Activated CD4-positive, alpha-beta memory T cell treated with anti-CD3 and anti-CD28 coated beads for 36 hours (primary cell): ENCODE measurements at regions not wholly inside any gene's neighbourhood (a gene's known extent, or its start where the extent isn't known, plus 50 kb on each side); places are given as distances from the start of the nearest gene placed in this dataset.

Experiments used
- CTCF ChIA-PET: fragments of 350-600 bp; sonication (Branson Sonifier 250); formaldehyde crosslinking; loops from one replicate; lab custom pipeline; 2021; ENCODE audit warnings: antibody characterized with exemption, inconsistent platforms; lab: Charles Lee
- POLR2A ChIA-PET: fragments of 350-600 bp; sonication (Branson Sonifier 250); formaldehyde crosslinking; loops from one replicate; lab custom pipeline; 2021; ENCODE audit warnings: antibody characterized with exemption; lab: Charles Lee
- DNase-seq: peaks from one replicate; pipeline ENCODE4 v3.0.0-alpha.2; 2020
- H3K27ac Mint-ChIP-seq: one replicate; pipeline ENCODE4 v1.8.0; 2021; ENCODE audit warnings: mixed read lengths
- H3K27me3 Mint-ChIP-seq: one replicate; pipeline ENCODE4 v1.8.0; 2021; ENCODE audit warnings: mixed read lengths
- H3K36me3 Mint-ChIP-seq: one replicate; pipeline ENCODE4 v1.8.0; 2021; ENCODE audit warnings: mixed read lengths
- H3K4me1 Mint-ChIP-seq: one replicate; pipeline ENCODE4 v1.8.0; 2021; ENCODE audit warnings: low read depth, mixed read lengths
- H3K4me3 Mint-ChIP-seq: one replicate; pipeline ENCODE4 v1.8.0; 2021; ENCODE audit warnings: mild to moderate bottlenecking, mixed read lengths
- H3K9me3 Mint-ChIP-seq: one replicate; pipeline ENCODE4 v1.8.0; 2021; ENCODE audit warnings: mixed read lengths
- intact Hi-C: fragments of 100-400 bp; cut with micrococcal nuclease; formaldehyde crosslinking; loops from one replicate; pipeline ENCODE4 v1.15.1; 2023

DNA sequence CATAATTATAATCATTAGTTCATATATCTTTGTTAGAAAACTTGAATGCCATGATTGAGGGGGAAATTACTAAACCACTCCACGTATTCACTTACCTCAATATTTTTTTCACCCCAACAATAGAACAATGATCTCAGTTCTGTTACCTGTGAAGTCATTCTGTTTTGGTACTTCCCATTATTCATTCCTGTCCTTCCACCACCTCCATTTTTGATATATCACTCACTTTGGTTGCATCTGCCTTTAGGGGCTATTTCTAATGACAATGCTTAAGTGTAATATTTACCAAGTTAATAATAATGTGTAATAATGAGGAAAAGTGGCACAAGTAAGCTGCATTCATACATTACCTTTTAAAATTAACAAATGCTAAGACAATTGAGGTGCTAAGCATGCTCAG lies 218.4 kb downstream of the SPATA31D1 start:
- peaks cover 13% of the 10 kb centered on the region for H3K9me3 Mint-ChIP-seq
- POLR2A ChIA-PET = no interaction called here
- no peak for DNase-seq
- CTCF ChIA-PET = no interaction called here
- no peaks in the 10 kb centered on the region for H3K27me3 Mint-ChIP-seq
- H3K36me3 Mint-ChIP-seq = no peaks in the 10 kb centered on the region
- no peak overlapping the region for H3K27ac Mint-ChIP-seq
- intact Hi-C loops = no loop called here
- H3K4me3 Mint-ChIP-seq = no peak overlapping the region
- no peaks in the 10 kb centered on the region for H3K4me1 Mint-ChIP-seq

DNA sequence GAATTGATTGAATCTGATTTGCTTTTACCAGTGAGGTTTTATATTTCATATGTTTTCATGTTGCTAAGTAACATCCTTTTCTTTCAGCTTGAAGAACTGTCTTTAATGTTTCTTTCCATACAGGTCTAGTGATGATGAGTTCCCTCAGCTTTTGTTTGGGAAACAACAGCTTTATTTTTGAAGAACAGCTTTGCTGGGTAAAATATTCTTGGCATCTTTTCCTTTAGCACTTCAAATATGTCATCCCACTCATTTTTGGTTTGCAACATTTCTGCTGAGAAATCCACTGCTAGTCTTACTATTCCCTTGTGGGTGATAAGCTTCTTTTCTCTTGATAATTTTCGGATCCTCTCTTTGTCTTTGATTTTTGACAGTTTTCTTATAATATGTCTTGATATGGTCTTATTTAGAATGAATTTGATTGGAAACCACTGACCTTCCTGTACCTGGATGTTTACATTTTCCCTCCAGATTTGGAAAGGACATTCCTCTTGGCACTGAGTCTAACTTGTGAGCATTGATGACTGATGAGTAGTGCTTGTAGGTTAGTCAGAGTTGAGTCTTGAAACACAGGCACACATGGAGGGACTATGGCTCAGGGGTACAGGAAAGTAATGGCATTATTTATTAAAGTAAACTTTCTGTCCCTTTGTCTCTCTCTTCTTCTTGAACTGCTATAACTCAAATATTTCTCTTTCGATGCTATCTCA lies 220.3 kb downstream of the SPATA31D1 start:
- H3K9me3 Mint-ChIP-seq = peaks cover 15% of the 10 kb centered on the region
- H3K27me3 Mint-ChIP-seq = no peaks in the 10 kb centered on the region
- no peak for DNase-seq
- intact Hi-C loops = no loop called here
- H3K4me1 Mint-ChIP-seq = no peaks in the 10 kb centered on the region
- H3K36me3 Mint-ChIP-seq = no peaks in the 10 kb centered on the region
- ChIA-PET CTCF (no interaction called here), POLR2A (no interaction called here)
- H3K4me3 Mint-ChIP-seq = no peak overlapping the region
- no peak overlapping the region for H3K27ac Mint-ChIP-seq

DNA sequence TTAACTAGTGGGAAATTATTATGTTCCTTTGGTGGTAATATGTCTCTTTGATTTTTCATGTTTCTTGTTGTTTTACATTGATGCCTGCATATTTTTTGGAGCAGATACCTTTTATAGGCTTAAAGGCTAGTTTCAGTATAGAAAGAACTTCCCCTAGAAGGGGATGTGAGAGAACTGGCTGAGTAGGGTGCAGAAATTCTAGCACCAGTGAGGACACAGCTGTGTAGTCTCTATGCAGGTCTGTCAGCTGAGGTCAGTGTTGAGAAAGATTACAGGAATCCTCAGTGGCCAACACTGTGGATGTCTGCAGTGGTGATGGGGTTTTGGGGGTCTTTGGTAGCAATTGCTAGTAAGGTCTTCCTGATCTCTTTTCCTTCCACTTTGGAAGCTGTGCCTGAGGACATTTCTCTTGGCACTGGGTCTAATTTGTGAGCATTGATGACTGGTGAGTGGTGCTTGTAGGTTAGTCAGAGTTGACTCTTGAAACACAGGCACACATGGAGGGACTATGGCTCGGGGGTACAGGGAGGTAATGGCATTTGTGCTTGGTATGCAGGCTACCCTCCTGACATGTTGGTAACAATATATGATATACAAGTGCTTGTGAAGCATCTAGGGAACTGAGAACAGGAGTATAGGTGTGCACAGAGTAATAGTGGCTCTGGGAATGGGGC lies 221.4 kb downstream of the SPATA31D1 start:
- intact Hi-C loops = no loop called here
- POLR2A ChIA-PET = no interaction called here
- CTCF ChIA-PET = no interaction called here

DNA sequence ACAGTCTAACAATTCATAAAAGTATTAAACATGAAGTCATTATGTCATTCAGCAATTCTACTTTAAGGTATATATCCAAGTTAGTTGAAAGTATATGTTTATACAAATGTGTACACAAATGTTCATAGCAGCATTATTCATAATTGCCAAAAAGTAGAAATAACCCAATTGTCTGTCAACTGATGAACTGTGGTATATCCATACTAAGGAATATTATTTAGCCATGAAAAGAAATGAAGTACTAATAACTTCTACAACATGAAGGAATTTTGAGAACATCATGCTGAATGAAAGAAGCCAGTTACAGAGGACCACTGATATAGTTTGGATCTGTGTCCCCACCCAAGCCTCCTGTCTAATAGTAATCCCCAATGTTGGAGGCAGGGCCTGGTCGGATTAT lies 224.3 kb downstream of the SPATA31D1 start:
- no peak for DNase-seq
- Mint-ChIP-seq H3K36me3 (no peaks in the 10 kb centered on the region), H3K4me1 (no peaks in the 10 kb centered on the region), H3K9me3 (peaks cover 19% of the 10 kb centered on the region), H3K27me3 (no peaks in the 10 kb centered on the region), H3K27ac (no peak overlapping the region), H3K4me3 (no peak overlapping the region)
- ChIA-PET CTCF (no interaction called here), POLR2A (no interaction called here)
- intact Hi-C loops = no loop called here

More for the DNA sequence above, 221.4 kb downstream of the SPATA31D1 start:
- Mint-ChIP-seq H3K9me3 (peaks cover 15% of the 10 kb centered on the region), H3K4me3 (no peak overlapping the region), H3K27me3 (no peaks in the 10 kb centered on the region), H3K36me3 (no peaks in the 10 kb centered on the region), H3K27ac (no peak overlapping the region), H3K4me1 (no peaks in the 10 kb centered on the region)
- DNase-seq = no peak

DNA sequence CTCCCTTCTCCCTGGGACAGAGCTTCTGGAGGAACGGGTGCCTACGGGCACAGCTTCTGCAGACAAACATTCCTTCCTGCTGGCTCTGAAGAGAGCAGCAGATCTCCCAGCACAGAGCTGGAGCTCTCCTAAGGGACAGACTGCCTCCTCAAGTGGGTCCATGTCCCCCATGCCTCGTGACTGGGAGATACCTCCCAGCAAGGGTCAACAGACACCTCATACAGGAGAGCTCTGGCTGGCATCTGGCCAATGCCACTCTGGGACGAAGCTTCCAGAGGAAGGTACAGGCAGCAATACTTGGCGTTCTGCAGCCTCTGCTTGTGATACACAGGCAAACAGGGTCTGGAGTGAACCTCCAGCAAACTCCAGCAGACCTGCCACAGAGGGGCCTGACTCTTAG lies 227.9 kb downstream of the SPATA31D1 start:
- no peak for DNase-seq
- H3K9me3 Mint-ChIP-seq = peaks cover 14% of the 10 kb centered on the region
- H3K27me3 Mint-ChIP-seq = no peaks in the 10 kb centered on the region
- no peak overlapping the region for H3K4me3 Mint-ChIP-seq
- H3K27ac Mint-ChIP-seq = no peak overlapping the region
- intact Hi-C loops = no loop called here
- no peaks in the 10 kb centered on the region for H3K36me3 Mint-ChIP-seq
- CTCF ChIA-PET = no interaction called here
- H3K4me1 Mint-ChIP-seq = no peaks in the 10 kb centered on the region
- POLR2A ChIA-PET = no interaction called here

DNA sequence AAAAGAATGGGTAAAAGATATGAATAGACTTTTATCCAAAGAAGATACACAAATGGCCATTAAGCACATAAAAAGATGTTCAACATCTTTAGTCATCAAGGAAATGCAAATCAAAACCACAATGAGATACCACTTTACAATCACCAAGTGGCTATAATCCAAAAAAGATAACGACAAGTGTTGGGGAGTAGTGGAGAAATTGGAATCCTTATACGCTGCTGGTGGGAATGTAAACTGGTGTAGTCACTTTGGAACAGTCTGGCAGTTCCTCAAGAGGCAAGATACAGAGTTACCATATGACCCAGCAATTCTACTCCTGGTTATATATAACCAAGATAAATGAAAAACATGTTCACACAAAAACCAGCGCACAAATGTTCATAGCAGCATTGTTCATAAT lies 234.9 kb downstream of the SPATA31D1 start:
- Mint-ChIP-seq H3K9me3 (peaks cover 18% of the 10 kb centered on the region), H3K27ac (no peak overlapping the region), H3K4me1 (no peaks in the 10 kb centered on the region), H3K27me3 (no peaks in the 10 kb centered on the region), H3K36me3 (no peaks in the 10 kb centered on the region), H3K4me3 (no peak overlapping the region)
- CTCF ChIA-PET = no interaction called here
- DNase-seq = no peak
- POLR2A ChIA-PET = no interaction called here
- intact Hi-C loops = no loop called here

DNA sequence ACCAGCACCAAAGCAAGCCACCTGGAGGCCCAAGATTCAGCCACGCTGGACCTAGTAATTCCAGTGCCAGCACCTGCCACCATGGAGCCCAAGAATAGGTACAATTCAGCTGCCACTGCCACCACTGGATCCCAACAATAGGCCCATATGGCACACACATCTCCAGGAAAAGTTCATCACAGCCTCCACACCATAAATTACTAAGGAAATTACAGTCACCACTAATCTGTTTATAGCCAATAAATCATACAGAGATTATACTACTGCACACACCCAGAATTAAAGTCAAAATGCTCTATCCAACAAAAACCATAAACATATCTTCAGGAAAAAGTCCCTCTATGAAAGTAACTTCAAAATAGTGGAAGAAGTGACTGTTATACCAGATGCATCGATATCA lies 242.8 kb downstream of the SPATA31D1 start:
- CTCF ChIA-PET = no interaction called here

DNA sequence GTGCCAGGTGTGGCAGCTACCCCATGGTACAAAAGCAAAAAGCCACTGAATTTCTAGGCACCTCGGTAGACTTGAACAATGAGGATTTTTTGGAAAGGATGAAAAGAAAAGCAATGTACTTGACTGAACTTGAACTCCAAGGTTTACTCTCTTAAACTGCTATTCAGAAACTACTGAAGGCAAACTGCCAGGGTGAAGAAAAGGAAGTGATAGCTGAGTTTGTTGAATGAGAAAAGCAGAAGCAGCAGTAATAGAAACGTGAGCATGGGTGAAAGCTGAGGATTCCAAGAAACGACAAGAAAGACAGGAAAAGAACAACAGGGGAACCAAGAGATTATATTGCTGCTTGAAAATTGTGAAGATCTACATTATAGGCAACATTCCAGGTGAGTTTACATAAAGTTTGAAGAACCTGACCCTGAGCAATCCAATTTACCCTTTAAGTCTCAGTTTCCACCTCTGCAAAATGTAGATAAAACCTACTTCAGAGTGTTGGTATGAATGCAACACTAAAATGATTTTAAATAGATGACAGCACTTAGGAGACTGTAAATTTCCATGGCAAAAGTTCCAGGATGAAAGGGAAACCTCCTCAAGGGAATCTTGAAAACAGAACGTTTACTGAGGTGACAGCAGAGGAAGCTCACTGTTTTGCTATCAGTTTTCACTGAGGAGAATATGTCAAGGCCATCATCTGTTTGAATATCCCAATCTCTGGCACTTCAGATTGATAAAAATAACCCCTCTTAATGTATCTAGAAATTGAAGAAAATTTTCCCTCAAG lies 245.8 kb downstream of the SPATA31D1 start:
- Mint-ChIP-seq H3K9me3 (peaks cover 46% of the 10 kb centered on the region), H3K27me3 (no peaks in the 10 kb centered on the region), H3K27ac (no peak overlapping the region), H3K36me3 (no peaks in the 10 kb centered on the region), H3K4me3 (no peak overlapping the region), H3K4me1 (no peaks in the 10 kb centered on the region)
- ChIA-PET POLR2A (no interaction called here), CTCF (no interaction called here)
- intact Hi-C loops = no loop called here
- no peak for DNase-seq

More for the DNA sequence above, 242.8 kb downstream of the SPATA31D1 start:
- no peaks in the 10 kb centered on the region for H3K36me3 Mint-ChIP-seq
- intact Hi-C loops = no loop called here
- H3K27me3 Mint-ChIP-seq = no peaks in the 10 kb centered on the region
- no peaks in the 10 kb centered on the region for H3K4me1 Mint-ChIP-seq
- POLR2A ChIA-PET = no interaction called here
- no peak overlapping the region for H3K4me3 Mint-ChIP-seq
- H3K9me3 Mint-ChIP-seq = peaks cover 38% of the 10 kb centered on the region
- no peak for DNase-seq
- no peak overlapping the region for H3K27ac Mint-ChIP-seq

DNA sequence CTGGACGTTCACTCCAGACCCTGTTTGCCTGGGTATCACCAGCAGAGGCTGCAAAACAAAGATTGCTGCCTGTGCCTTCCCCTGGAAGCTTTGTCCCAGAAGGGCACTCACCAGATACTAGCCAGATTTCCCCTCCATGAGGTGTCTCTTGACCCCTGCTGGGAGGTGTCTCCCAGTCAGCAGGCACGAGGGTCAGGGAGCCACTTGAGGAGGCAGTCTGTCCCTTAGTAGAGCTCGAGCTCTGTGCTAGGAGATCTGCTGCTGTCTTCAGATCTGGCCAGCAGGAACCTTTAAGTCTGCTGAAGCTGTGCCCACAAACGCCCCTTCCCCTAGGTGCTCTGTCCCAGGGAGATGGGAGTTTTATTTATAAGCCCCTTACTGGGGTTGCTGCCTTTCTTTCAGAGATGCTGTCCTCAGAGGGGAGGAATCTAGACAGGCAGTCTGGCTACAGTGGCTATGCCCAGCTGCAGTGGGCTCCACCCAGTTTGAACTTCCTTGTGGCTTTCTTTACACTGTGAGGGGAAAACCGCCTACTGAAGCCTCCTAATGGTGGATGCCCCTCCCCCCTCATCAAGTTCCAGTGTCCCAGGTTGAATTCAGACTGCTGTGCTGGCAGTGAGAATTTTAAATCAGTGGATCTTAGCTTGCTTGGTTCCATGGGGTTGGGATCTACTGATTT lies 253.9 kb downstream of the SPATA31D1 start:
- H3K4me1 Mint-ChIP-seq = no peaks in the 10 kb centered on the region
- H3K4me3 Mint-ChIP-seq = no peak overlapping the region
- intact Hi-C loops = no loop called here
- no peak for DNase-seq
- H3K27me3 Mint-ChIP-seq = no peaks in the 10 kb centered on the region
- no peak overlapping the region for H3K27ac Mint-ChIP-seq
- peaks cover 48% of the 10 kb centered on the region for H3K9me3 Mint-ChIP-seq
- no peaks in the 10 kb centered on the region for H3K36me3 Mint-ChIP-seq
- POLR2A ChIA-PET = no interaction called here
- CTCF ChIA-PET = no interaction called here

DNA sequence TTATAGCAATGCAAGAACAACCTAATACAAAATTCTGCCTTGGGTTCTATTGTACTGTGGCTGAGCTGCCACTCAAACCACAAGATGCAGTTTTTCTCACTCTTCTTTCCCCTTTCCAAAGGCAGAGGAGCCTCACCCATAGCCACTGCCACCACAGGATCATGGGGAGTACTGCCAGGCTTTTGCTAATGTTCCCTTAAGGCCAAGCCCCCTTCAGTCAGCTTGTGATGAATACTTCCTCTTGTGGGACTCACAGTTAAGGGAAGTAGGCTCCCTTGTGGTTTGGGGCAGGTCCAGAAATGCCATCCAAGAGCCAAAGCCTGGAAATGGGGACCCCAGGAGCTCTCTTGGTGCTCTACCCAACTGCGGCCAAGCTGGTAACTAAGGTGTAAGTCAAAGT lies 258.7 kb downstream of the SPATA31D1 start:
- H3K36me3 Mint-ChIP-seq = no peaks in the 10 kb centered on the region
- H3K9me3 Mint-ChIP-seq = peaks cover 22% of the 10 kb centered on the region
- intact Hi-C loops = no loop called here
- POLR2A ChIA-PET = no interaction called here
- DNase-seq = no peak
- H3K27me3 Mint-ChIP-seq = no peaks in the 10 kb centered on the region
- H3K27ac Mint-ChIP-seq = no peak overlapping the region
- no peaks in the 10 kb centered on the region for H3K4me1 Mint-ChIP-seq
- H3K4me3 Mint-ChIP-seq = no peak overlapping the region
- CTCF ChIA-PET = no interaction called here

DNA sequence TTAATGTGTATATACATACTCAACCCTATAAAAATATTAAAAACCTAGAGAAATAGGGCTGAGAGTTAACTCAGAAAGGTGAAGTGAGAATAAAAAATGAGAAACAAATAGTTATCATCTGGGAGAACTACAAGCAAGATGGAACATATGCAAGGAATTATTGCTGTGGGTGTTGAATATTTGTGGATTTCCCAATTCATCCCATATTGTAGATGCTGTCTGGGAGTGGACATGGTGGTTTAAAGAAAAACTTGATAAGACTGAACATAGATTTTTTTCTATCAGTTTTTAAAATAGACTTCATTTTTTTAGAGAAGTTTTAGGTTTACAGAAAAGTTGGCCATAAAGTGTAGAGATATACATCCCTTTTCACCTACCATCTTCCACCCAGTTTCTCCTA lies 263.5 kb downstream of the SPATA31D1 start:
- Mint-ChIP-seq H3K27me3 (no peaks in the 10 kb centered on the region), H3K4me1 (no peaks in the 10 kb centered on the region), H3K4me3 (no peak overlapping the region), H3K27ac (no peak overlapping the region), H3K36me3 (no peaks in the 10 kb centered on the region), H3K9me3 (peaks cover 3% of the 10 kb centered on the region)
- no peak for DNase-seq
- CTCF ChIA-PET = no interaction called here
- intact Hi-C loops = no loop called here
- POLR2A ChIA-PET = no interaction called here

DNA sequence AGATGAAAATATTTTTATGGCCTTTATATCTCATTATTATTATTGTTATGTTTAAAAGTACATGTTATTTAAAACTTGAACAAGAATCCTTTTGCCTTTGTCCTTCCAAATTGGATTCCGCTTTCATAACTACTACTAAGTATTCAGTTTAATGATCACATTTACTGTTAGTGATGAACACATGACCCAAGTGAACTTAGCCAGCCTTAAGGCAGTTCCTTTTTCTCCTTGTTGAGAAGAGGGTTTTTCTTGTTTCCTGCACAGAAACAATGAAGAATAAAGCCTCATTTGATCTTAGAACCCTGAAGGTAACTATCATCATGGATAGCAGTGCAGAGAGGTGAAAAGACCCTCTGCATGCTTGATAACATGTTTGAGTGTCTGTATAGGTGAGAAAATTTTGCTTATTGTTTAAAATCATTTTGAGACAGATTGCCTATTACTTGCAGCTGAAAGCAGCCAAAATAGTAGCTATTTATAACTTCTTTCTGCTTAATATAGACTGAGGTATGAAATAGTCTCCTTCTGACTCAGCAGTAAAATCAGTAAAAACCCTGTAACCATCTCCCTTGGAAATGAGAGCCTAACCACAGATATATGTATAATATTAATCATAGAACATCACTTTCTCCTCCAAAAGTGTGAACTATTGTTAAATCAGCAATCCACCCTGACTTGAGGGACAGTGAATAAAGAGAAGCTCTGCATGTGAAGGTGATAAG lies 266.2 kb downstream of the SPATA31D1 start:
- Mint-ChIP-seq H3K27me3 (no peaks in the 10 kb centered on the region), H3K27ac (no peak overlapping the region), H3K4me3 (no peak overlapping the region), H3K9me3 (peaks cover under 1% of the 10 kb centered on the region), H3K36me3 (no peaks in the 10 kb centered on the region), H3K4me1 (no peaks in the 10 kb centered on the region)
- POLR2A ChIA-PET = no interaction called here
- CTCF ChIA-PET = no interaction called here
- no peak for DNase-seq
- intact Hi-C loops = no loop called here
